Neural cell (in vitro differentiated cells): ENCODE measurements at regions not wholly inside any gene's neighbourhood (a gene's known extent, or its start where the extent isn't known, plus 50 kb on each side); places are given as distances from the start of the nearest gene placed in this dataset.

Experiments
- POLR2AphosphoS5 ChIP-seq: IDR thresholded peaks from 2 replicates; pipeline ENCODE4 v1.6.1; 2012
- TF ChIP-seq, protein P1 (sequence below): fragments of 450-650 bp; IDR thresholded peaks from 2 replicates; pipeline ENCODE4 v1.5.1; 2014; ENCODE audit warnings: antibody characterized with exemption, mild to moderate bottlenecking, moderate library complexity; ENCODE audit not compliant: poor library complexity, severe bottlenecking

DNA sequence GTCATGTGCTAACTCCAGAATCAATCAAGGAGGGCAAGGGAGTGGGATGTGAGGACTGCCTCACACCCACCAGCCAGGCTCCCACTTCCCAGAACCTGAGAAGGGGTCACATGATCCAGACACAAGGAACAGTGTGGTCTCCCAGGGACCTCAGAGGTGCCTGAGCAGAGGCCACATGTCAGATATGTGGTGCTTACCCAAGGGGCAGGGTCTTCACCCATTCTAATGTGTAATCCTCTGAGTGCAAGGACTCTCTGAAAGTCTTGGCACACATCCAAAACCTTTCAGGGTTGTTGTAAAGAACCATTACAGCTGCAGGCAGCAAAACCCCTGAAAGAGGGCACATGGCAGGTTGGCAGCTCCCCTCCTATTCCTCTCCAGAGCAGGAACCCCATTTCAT lies 656.6 kb downstream of the UQCRFS1 start:
- TF ChIP-seq, protein P1, sequence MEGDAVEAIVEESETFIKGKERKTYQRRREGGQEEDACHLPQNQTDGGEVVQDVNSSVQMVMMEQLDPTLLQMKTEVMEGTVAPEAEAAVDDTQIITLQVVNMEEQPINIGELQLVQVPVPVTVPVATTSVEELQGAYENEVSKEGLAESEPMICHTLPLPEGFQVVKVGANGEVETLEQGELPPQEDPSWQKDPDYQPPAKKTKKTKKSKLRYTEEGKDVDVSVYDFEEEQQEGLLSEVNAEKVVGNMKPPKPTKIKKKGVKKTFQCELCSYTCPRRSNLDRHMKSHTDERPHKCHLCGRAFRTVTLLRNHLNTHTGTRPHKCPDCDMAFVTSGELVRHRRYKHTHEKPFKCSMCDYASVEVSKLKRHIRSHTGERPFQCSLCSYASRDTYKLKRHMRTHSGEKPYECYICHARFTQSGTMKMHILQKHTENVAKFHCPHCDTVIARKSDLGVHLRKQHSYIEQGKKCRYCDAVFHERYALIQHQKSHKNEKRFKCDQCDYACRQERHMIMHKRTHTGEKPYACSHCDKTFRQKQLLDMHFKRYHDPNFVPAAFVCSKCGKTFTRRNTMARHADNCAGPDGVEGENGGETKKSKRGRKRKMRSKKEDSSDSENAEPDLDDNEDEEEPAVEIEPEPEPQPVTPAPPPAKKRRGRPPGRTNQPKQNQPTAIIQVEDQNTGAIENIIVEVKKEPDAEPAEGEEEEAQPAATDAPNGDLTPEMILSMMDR: no peak
- no peak for TF ChIP-seq POLR2AphosphoS5
